ENCODE measurements at regions not wholly inside any gene's neighbourhood (a gene's known extent, or its start where the extent isn't known, plus 50 kb on each side); places are given as distances from the start of the nearest gene placed in this dataset.
"Not testable (repeated sequence)": the region's sequence is repeated elsewhere in the genome, so short reads cannot be mapped to it uniquely, and the experiment has no call there.

- DNase-seq: no peak
Measured at GRCh38 chr6:82576284-82576683, 212.7 kb downstream of the TPBG start.

GRCh38 chr6:82584194-82584695, 220.6 kb downstream of the TPBG start:
- DNase-seq: no peak

GRCh38 chr6:82584856-82585255, 221.2 kb downstream of the TPBG start:
- no peak for DNase-seq

DNA sequence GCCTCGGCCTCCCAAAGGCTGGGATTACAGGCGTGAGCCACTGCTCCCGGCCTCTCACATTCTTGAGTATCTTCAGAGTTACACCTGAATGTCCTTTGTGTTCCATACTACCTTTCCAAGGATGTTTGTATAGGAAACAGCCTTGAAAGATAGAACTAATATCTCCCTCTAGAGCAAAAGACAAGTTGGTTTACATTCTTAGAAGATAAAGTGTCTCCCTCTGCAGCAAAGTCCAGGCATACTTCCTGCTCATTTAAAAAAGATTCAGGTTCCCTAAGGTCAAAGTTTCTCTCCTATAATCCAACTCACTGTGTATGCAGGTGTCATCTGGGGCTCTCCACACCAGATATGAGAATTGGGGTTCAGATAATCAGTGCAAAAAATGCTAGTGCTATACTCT, 224.4 kb downstream of the TPBG start:
- no peak for DNase-seq

DNA sequence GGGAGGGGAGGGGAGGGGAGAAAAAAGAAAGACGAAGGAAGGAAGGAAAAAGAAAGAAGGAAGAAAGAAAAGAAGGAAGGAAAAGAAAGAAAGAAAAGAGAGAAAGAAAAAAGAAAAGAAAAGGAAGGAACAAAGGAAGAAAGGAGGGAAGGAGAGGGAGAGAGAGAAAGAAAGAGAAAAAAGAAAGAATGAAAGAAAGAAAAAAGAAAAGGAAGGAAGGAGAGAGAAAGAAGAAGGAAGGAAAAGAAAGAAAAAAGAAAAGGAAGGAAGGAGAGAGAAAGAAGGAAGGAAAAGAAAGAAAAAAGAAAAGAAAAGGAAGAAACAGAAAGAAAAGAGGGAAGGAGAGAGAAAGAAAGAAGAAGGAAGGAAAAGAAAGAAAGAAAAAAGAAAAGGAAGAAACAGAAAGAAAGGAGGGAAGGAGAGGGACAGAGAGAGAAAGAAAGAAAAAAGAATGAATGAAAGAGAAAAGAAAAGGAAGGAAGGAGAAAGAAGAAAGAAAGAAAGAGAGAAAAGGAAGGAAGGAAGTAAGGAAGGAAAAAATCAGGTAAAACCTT, 225.3 kb downstream of the TPBG start:
- DNase-seq: no peak

GRCh38 chr6:82589509-82590206, 226.0 kb downstream of the TPBG start:
- DNase-seq: no peak

- no peak for DNase-seq
Measured at GRCh38 chr6:82597201-82597600, 233.6 kb downstream of the TPBG start.

GRCh38 chr6:82602776-82603175, 239.2 kb downstream of the TPBG start:
- DNase-seq: no peak

DNA sequence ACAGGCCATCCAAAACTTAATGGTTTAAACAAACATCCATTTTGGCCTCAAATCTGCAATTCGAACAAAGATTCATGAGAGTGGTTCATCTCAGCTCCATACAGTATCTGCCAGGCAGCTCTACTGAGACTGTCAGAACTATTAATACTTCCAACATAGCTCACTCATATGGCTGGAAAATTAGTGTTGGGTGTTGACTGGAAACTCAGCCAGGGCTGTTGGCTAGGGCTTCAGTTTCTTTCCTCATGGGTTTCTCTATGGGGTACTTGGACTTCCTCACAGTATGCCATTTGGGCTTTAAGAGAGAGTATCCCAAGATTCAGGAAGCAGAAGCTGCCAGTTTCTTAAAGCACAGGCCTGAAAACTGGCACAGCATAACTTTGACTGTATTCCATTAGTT, 240.3 kb downstream of the TPBG start:
- DNase-seq: no peak

DNA sequence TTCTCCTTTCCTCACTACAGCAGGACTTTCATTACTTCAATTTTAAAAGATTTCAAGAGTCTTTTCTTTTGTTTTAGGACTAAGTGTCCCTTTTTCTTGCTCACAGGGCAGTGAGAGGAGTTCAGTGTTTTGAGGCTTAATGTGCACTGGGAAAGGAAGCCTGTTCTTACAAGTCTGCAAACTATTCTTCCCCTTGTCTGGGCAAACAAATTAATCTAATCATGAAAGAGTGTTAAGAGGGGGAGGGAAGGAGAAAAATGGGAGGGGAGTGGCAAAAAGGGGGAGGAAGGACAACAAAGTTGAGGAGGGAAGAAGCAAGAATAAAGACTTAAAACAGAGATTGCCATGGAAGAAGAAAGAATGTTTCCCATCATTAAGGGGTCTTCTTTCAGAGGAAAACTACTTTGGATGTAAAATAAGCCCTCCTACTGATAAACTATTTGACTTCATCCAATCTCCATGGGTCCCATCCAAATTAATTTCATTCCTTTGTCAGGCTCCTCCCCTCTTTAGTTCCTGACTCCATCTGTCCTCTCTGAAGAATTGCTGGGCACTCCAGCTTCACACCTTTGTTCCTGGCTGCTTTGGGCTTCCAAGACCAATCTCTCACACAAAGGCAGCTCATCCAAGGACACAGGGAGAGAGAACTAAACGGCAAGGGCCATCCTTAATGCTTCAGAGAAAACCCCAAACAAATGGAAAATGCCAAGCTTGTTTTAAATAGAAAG, 244.5 kb downstream of the TPBG start:
- no peak for DNase-seq

DNA sequence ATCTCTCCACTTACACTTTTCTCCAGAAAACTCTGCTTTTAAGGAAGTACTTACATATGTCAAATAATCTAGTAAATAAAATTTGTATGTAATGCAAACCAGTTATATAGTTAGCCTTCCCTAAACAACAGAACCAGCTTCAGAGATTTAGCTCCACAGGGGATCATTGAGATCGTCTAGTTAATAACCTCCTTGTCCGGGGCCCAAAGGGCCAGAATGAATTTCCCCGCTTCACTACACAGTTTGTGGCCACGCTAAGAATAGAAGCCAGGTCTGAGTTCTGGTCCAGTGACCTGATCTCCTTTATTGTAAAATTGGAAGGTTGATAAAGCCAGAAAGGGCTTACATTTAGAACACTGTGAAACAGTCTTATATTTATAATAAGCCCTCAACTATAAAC, 245.2 kb downstream of the TPBG start:
- DNase-seq: no peak

GRCh38 chr6:82611751-82612150, 248.1 kb downstream of the TPBG start:
- DNase-seq: no peak

DNA sequence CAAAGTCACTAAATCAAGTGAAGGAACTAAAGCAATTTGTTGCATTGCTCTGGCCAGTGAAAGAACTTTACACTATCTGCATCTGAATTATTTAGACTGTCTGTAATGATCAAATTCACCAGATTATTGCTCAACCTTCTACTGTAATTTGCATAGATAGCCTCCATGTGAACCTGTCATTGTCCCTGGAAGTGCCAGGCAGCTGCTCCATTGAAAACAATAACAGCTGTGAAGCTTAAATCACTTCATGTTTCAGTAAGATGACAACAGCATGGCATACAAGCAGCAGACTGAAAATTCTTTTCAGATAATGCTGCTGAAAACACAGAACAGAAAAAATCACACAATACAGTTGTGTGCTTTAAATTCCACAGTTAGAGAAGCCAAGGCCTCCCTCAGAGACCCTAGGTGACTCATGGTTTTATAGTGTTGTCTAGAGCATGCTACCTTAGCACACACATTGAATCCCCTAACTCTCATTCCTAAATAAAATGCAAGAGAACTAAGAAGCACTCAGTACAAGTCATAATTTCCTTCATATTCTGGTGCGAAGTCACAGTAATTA, 248.9 kb downstream of the TPBG start:
- DNase-seq: no peak

DNA sequence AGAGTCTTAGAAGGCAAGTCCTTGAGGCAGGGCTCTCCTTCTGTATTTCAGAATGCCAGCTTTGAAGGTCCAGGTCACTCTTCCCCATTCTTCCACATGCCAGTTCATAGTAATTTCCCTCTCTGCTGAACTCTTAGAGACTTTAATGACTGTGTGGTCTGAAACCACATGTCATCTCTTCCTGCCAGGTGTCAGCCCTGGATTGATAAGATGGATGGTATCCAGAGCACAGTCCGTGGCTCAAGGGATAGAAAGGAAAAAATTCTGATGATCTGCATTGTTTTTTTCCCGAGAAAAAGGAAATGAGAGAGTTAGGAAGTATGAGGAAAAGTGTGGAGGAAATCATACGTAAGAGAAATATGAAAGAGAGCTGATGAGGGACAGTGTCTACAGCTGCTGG, 250.9 kb downstream of the TPBG start:
- no peak for DNase-seq

GRCh38 chr6:82616386-82617028, 252.9 kb downstream of the TPBG start:
- no peak for DNase-seq

- no peak for DNase-seq
Measured at GRCh38 chr6:82617648-82618047, 254.0 kb downstream of the TPBG start.

DNA sequence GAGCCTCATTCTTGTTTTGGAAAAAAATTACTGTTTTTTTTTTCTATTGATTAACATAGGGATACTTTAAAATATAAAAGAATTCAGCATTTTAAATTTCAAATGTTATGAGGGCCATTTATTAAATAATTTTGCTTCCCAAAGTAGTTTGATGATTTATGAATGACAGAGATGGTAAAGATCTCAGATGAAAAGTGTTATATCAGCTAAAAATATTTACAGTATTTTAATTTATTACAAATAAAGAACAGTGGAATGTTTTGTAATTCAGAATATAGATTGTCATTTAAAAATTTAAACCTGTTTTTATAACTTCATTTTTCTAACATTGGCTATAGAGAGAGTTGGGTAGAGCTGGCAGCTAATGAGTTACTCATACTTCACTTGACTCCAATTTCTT, 256.0 kb downstream of the TPBG start:
- no peak for DNase-seq

DNA sequence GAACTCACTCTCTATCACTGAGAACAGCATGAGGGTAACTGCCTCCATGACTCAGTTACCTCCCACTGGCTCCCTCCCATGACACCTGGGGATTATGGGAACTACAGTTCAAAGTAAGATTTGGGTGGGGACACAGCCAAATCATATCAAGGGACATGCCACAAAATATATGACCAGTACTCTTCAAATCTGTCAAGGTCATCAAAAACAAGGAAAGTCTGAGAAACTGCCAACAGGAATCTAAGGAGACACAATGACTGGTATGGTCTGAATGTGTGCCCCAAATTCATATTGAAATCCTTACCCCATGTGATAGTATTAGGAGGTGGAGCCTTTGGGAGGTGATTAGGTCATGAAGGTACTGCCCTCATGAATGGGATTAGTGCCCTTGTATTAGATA, 258.8 kb downstream of the TPBG start:
- no peak for DNase-seq

- no peak for DNase-seq
Measured at GRCh38 chr6:82624251-82624650, 260.6 kb downstream of the TPBG start.

DNA sequence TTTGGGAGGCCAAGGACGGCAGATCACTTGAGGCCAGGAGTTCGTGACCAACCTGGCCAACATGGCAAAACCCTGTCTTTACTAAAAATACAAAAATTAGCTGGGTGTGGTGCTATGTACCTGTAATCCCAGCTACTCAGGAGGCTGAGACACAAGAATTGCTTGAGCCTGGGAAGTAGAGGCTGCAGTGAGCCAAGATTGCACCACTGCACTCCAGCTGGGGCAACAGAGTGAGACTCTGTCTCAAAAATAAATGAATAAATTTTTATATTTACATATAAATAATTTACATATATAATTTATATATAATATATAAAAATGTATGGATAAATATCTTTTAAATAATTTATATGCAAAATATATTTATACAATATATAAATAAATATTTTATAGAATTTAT, 263.3 kb downstream of the TPBG start:
- not testable (repeated sequence) for DNase-seq

DNA sequence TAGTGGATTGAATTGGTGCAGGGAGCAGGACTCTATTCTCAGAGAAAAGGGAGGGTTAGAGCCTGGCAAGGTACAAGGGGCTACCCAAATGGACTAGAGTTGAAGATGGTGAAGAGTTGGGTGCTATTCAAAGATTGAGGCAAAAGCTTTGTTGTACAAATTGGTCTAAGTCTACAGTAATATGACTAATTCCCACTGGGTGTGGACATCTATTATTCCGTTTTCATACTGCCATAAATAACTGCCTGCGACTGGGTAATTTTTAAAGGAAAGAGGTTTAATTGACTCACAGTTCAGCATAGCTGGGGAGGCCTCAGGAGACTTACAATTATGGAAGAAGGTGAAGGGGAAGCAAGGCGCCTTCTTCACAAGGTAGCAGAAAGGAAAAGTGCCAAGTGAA, 266.3 kb downstream of the TPBG start:
- no peak for DNase-seq

DNA sequence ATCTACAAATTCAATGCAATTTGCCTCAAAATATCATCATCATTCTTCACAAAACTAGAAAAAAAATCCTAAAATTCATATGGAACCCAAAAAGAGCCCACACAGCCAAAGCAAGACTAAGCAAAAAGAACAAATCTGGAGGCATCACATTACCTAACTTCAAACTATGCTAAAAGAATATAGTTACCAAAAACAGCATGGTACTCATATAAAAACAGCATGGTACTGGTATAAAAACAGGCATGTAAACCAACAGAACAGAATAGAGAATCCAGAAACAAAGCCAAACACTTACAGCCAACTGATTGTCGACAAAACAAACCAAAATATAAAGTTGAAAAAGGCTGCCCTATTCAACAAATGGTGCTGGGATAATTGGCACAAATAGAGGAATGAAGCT, 278.1 kb downstream of the TPBG start:
- DNase-seq: no peak
